K562 (cell line): ENCODE measurements at regions not wholly inside any gene's neighbourhood (a gene's known extent, or its start where the extent isn't known, plus 50 kb on each side); places are given as distances from the start of the nearest gene placed in this dataset.

ENCODE experiments used
- ATAC-seq: fragments of 200-7000 bp; cut with Tn5 transposase; 3 replicates; pipeline ENCODE4 v1.9.1; 2020; ENCODE audit warnings: moderate library complexity
- BruUV-seq: library from RNA; stranded (reverse); fragments of 400-500 nt; replicated peaks from 2 replicates; lab custom pipeline; 2021; lab: Mats Ljungman, UMichigan
- CTCF ChIA-PET: fragments of 300-600 bp; formaldehyde crosslinking; extraction: SDS; loops from one replicate; lab custom pipeline; 2021; ENCODE audit warnings: low intra/inter-chr PET ratio; lab: Yijun Ruan, JAX
- POLR2A ChIA-PET: fragments of 300-600, 350-650 bp; sonication (Branson Sonifier 250); formaldehyde crosslinking; extraction: SDS; loops from one replicate; lab custom pipeline; 2021; ENCODE audit warnings: antibody characterized with exemption, inconsistent platforms; lab: Yijun Ruan, JAX
- DNase-seq, 4 experiments: peaks; one replicate each; pipeline versions ENCODE4 v3.0.0 to v3.0.0-alpha.2; 2011 to 2018; ENCODE audit warnings: low spot score in 3 of 4, mixed read lengths in 3 of 4; ENCODE audit errors: extremely low read depth in 1 of 4
- FAIRE-seq: peaks from 2 replicates; lab custom pipeline; 2011; peaks lifted over from hg19 to GRCh38; lab: Jason Lieb, UNC
- H2AFZ ChIP-seq: 2 replicates; pipeline ENCODE4 v1.6.0; 2011; ENCODE audit warnings: low read depth, low read length, control low read depth, inconsistent platforms
- H3K27ac ChIP-seq: fragments of 200-600 bp; 3 replicates; pipeline ENCODE4 v1.8.0; 2011; ENCODE audit warnings: low read depth, mild to moderate bottlenecking, control low read depth, inconsistent platforms, low read length, moderate library complexity, mixed read lengths; ENCODE audit errors: extremely low read depth
- H3K27me3 ChIP-seq, 2 experiments: fragments of 300-600 bp in 1 of 2; 2 replicates in 1 of 2; 3 replicates in 1 of 2; pipeline versions ENCODE4 v1.6.0 to v1.8.0; 2011; ENCODE audit warnings: inconsistent platforms in 2 of 2, low read length in 2 of 2, mild to moderate bottlenecking in 1 of 2, mixed read lengths in 1 of 2, moderate library complexity in 1 of 2; ENCODE audit not compliant: control insufficient read depth in 2 of 2, insufficient read depth in 2 of 2
- H3K36me3 ChIP-seq: fragments of 300-600 bp; 3 replicates; pipeline ENCODE4 v1.8.0; 2011; ENCODE audit warnings: mild to moderate bottlenecking, low read length, inconsistent platforms; ENCODE audit not compliant: control insufficient read depth, insufficient read depth
- H3K4me1 ChIP-seq, 2 experiments: fragments of 200-600 bp in 1 of 2; replicated peaks in 1 of 2; 2 replicates in 1 of 2; 3 replicates in 1 of 2; pipeline versions ENCODE4 v1.5.1 to v1.8.0; 2011; ENCODE audit warnings: inconsistent platforms in 2 of 2, low read length in 2 of 2, mild to moderate bottlenecking in 1 of 2, mixed read lengths in 1 of 2, moderate library complexity in 1 of 2; ENCODE audit not compliant: control insufficient read depth in 2 of 2, insufficient read depth in 2 of 2
- H3K4me2 ChIP-seq: 2 replicates; pipeline ENCODE4 v1.6.1; 2011; ENCODE audit warnings: low read length, control low read depth, inconsistent platforms, mixed read lengths; ENCODE audit not compliant: insufficient read depth
- H3K4me3 ChIP-seq: fragments of 200-600 bp; sonication (generic), shearing (Covaris generic); 2 replicates; pipeline ENCODE4 v1.5.1; 2016; ENCODE audit warnings: control low read depth, inconsistent platforms
- H3K79me2 ChIP-seq: fragments of 200-600 bp; 3 replicates; pipeline ENCODE4 v1.8.0; 2011; ENCODE audit warnings: low read length, inconsistent platforms; ENCODE audit not compliant: control insufficient read depth, insufficient read depth
- H3K9ac ChIP-seq, 2 experiments: 2 replicates each; pipeline versions ENCODE4 v1.6.0 to v1.6.1; 2011; ENCODE audit warnings: low read depth in 2 of 2, low read length in 2 of 2, control low read depth in 1 of 2, inconsistent platforms in 1 of 2, mild to moderate bottlenecking in 1 of 2, mixed read lengths in 1 of 2; ENCODE audit not compliant: insufficient read depth in 1 of 2
- H3K9me1 ChIP-seq: one replicate; pipeline ENCODE4 v1.6.0; 2011; ENCODE audit warnings: inconsistent platforms, mild to moderate bottlenecking, low read length, moderate library complexity; ENCODE audit not compliant: control insufficient read depth, insufficient read depth
- H3K9me3 ChIP-seq: replicated peaks from 2 replicates; pipeline ENCODE4 v1.5.1; 2011; ENCODE audit warnings: low read depth, low read length, inconsistent platforms; ENCODE audit not compliant: control insufficient read depth, insufficient read depth
- H4K20me1 ChIP-seq: replicated peaks from 2 replicates; pipeline ENCODE4 v1.6.1; 2011; ENCODE audit warnings: low read length, inconsistent platforms, mixed read lengths; ENCODE audit not compliant: control insufficient read depth, insufficient read depth
- GTF3C2 ChIP-seq: IDR thresholded peaks from 3 replicates; pipeline ENCODE4 v1.6.1; 2011; ENCODE audit warnings: borderline replicate concordance, mild to moderate bottlenecking, moderate library complexity; ENCODE audit not compliant: insufficient read length; ENCODE audit errors: extremely low read depth
- KHSRP ChIP-seq: fragments of 450-650 bp; IDR thresholded peaks from 2 replicates; pipeline ENCODE4 v1.6.1; 2017
- KLF13 ChIP-seq: fragments of 450-650 bp; IDR thresholded peaks from 2 replicates; pipeline ENCODE4 v1.6.1; 2016; ENCODE audit warnings: missing genetic modification characterization, low read depth, mild to moderate bottlenecking, missing compliant biosample characterization, moderate library complexity, borderline replicate concordance
- NFIC ChIP-seq: fragments of 450-650 bp; IDR thresholded peaks from 2 replicates; pipeline ENCODE4 v1.6.1; 2017; ENCODE audit warnings: mild to moderate bottlenecking, inconsistent platforms
- NFIX ChIP-seq: fragments of 250-450 bp; sonication (Bioruptor Pico); IDR thresholded peaks from 2 replicates; pipeline ENCODE4 v1.4.0; 2020; ENCODE audit warnings: low read depth, mild to moderate bottlenecking, moderate library complexity
- NR2C2 ChIP-seq, 2 experiments: fragments of 200-800 bp in 1 of 2; sonication (Bioruptor generic) in 1 of 2; sonication (generic) in 1 of 2; formaldehyde crosslinking in 1 of 2; IDR thresholded peaks; 2 replicates each; pipeline versions ENCODE4 v1.6.1 to v1.8.0; 2016 to 2022; ENCODE audit warnings: mild to moderate bottlenecking in 1 of 2, missing compliant biosample characterization in 1 of 2, missing genetic modification characterization in 1 of 2, missing genetic modification reagents in 1 of 2
- RNF2 ChIP-seq: sonication (generic); IDR thresholded peaks from 2 replicates; pipeline ENCODE4 v1.6.1; 2016
- THRAP3 ChIP-seq: fragments of 450-650 bp; IDR thresholded peaks from 2 replicates; pipeline ENCODE4 v1.6.1; 2016; ENCODE audit warnings: mild to moderate bottlenecking, inconsistent platforms, borderline replicate concordance
- YBX1 ChIP-seq: fragments of 450-650 bp; IDR thresholded peaks from 2 replicates; pipeline ENCODE4 v1.7.1; 2016; ENCODE audit warnings: mild to moderate bottlenecking
- ZNF280A ChIP-seq: fragments of 450-650 bp; IDR thresholded peaks from 2 replicates; pipeline ENCODE4 v1.6.1; 2018; ENCODE audit warnings: mild to moderate bottlenecking, low read depth; ENCODE audit not compliant: partially characterized antibody
- ZNF311 ChIP-seq: fragments of 250-450 bp; sonication (Bioruptor Pico); IDR thresholded peaks from 2 replicates; pipeline ENCODE4 v1.4.0; 2020; ENCODE audit warnings: mild to moderate bottlenecking, moderate library complexity
- WGBS: fragments of 100-300 bp; shearing (Covaris generic); methylation state at CpG from one replicate; pipeline ENCODE4 v1.1.6; 2016; ENCODE audit warnings: low coverage, mixed read lengths; ENCODE audit not compliant: insufficient coverage; ENCODE audit errors: missing lambda C conversion rate; 5-methylcytosine and 5-hydroxymethylcytosine counted together
- in situ Hi-C: fragments of 300-500 bp; cut with MboI; formaldehyde crosslinking; loops from 4 replicates; pipeline ENCODE4 v1.15.0; 2018; ENCODE audit warnings: inconsistent platforms, mixed read lengths
- intact Hi-C: fragments of 100-400 bp; cut with micrococcal nuclease; formaldehyde crosslinking; loops from 2 replicates; pipeline ENCODE4 v1.14.2; 2022

GRCh38 chrX:81411517-81411916 is 209.6 kb downstream of the SH3BGRL start:
- no TSS peak for BruUV-seq
- Histone ChIP-seq H3K4me3 (no peak overlapping the region), H3K4me2 (no peak overlapping the region), H3K36me3 (no peaks in the 10 kb centered on the region), H3K27me3 (no peaks in the 10 kb centered on the region), H3K27ac (no peak overlapping the region), H3K9me3 (no peaks in the 10 kb centered on the region), H3K79me2 (no peaks in the 10 kb centered on the region), H3K9ac (no peak overlapping the region), H3K4me1 (no peaks in the 10 kb centered on the region), H2AFZ (no peak overlapping the region), H3K9me1 (no peaks in the 10 kb centered on the region), H4K20me1 (no peaks in the 10 kb centered on the region)
- DNase-seq (peak in 1 of 4 experiments; percentile 3), ATAC-seq (no peak), FAIRE-seq (no peak)
- ChIA-PET CTCF (no interaction called here), POLR2A (no interaction called here)
- intact Hi-C loops, result no loop called here
- TF ChIP-seq NFIX (CRISPR knock-in tag), result peak; percentile 97
- TF ChIP-seq RNF2, result no peak
- TF ChIP-seq NFIC, result peak; percentile 97
- in situ Hi-C loops, result no loop called here

GRCh38 chrX:81412428-81412827 is 210.5 kb downstream of the SH3BGRL start:
- no peaks in the 10 kb centered on the region for H3K9me3 ChIP-seq
- no peaks in the 10 kb centered on the region for H3K9me1 ChIP-seq
- no peaks in the 10 kb centered on the region for H3K79me2 ChIP-seq
- H2AFZ ChIP-seq, result no peak overlapping the region
- BruUV-seq, result no TSS peak
- CTCF ChIA-PET, result no interaction called here
- no peaks in the 10 kb centered on the region for H3K4me1 ChIP-seq
- TF ChIP-seq NR2C2 (CRISPR knock-in tag; IDR thresholded peaks at IDR 0.05) (no peak), NR2C2 (tag; IDR thresholded peaks at IDR 0.05) (no peak), YBX1 (no peak), GTF3C2 (no peak), ZNF280A (no peak), THRAP3 (no peak), KLF13 (tag) (no peak), KHSRP (no peak), ZNF311 (CRISPR knock-in tag) (no peak)
- TF ChIP-seq, all 486 proteins: peak for 0
- Histone ChIP-seq H3K27me3 (no peaks in the 10 kb centered on the region), H3K36me3 (no peaks in the 10 kb centered on the region), H4K20me1 (no peaks in the 10 kb centered on the region), H3K27ac (no peak overlapping the region), H3K4me3 (no peak overlapping the region), H3K9ac (no peak overlapping the region), H3K4me2 (no peak overlapping the region)
- 0% methylated on average over 13 of the region's 13 CpGs for WGBS
- DNase-seq (no peak), FAIRE-seq (no peak), ATAC-seq (no peak)
- POLR2A ChIA-PET, result no interaction called here
- in situ Hi-C loops, result no loop called here
- intact Hi-C loops, result no loop called here
